ENCODE measurements at regions not wholly inside any gene's neighbourhood (a gene's known extent, or its start where the extent isn't known, plus 50 kb on each side); places are given as distances from the start of the nearest gene placed in this dataset.

DNA sequence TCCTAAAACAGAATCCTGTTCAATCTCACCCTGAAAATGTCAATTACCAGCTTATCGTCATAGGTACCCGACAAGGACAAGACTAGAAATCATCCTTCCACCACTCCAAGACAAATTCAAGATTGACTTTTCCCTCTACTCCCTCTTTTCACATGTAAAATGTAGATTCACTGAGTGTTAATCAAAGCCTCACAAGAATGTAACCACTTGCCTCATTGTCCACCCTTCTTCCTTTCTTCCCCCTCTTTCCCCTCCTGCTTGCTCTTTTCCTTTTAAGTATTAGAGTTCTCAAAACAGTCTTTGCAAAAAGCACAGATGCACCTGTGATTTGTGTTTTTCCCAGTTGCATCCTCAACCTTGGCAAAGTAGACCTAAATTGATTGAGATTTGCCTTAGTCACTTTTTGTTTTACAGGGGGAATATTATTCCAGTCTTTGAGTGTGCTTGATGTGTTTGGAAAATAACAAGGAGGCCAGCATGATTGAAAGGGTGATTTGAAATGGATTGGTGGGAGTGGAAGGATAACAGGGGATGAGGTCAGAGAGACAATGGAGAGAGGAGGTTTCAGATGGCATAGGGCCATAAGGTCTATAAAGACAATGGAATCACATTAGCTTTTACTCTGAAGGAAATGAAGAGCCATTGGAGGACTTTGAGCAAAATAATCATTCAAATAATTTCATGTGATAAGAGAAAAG, 231.3 kb upstream of the TYRP1 start:
- DNase-seq: no peak

DNA sequence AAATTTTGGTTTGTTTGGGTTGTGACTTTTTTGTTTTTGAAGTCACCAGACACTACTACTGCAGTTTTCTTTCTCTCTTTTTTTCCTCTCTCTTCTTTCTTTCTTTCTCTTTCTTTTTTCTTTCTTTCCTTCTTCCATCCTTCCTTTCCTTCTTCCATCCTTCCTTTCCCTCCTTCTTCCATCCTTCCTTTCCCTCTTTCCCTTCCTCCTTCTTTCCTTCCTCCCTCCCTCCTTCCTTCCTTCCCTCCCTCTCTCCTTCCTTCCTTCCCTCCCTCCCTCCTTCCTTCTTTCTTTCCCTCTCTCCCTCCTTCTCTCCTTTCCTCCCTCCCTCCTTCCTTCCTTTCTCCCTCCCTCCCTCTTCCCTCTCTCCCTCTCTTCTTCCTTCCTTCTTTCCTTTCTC, 230.3 kb upstream of the TYRP1 start:
- no peak for DNase-seq

DNA sequence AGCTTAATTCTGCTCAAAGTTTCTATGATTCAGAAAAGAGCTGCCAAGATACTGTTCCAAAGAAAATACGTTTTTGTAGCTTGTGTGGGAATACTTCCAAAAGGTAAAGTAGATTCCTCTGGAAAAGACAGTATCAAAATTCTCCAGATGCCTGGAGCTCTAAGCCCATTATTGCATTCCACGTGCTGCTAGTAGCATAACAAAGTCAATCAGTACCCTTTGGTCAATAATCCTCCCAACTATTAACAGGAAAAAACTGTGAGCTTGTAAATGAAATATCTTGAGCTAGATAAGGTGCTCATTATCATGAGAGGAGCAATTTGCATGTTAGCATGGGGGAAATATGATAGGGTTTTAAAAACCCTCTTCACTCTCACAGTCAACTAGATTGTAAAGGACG, 229.5 kb upstream of the TYRP1 start:
- DNase-seq: peak; percentile 2

DNA sequence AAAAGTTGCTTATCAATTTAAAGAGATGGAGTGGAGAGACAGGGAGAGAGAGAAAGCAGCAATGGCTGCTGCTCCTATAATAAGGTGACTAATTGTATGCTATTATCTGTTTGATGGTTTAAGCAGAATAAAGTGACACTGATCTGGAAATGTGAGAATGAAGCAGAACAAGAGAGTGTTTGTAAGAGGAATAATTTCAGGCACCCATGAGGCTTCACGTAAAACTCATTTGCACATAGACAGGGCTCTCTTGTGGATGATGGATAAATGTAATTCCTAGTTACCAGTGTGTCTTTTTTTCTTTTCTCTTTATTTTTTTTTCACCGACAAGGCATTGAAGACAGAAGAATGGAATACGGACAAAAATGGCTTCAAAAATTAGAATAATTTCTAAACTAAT, 228.8 kb upstream of the TYRP1 start:
- DNase-seq: no peak

DNA sequence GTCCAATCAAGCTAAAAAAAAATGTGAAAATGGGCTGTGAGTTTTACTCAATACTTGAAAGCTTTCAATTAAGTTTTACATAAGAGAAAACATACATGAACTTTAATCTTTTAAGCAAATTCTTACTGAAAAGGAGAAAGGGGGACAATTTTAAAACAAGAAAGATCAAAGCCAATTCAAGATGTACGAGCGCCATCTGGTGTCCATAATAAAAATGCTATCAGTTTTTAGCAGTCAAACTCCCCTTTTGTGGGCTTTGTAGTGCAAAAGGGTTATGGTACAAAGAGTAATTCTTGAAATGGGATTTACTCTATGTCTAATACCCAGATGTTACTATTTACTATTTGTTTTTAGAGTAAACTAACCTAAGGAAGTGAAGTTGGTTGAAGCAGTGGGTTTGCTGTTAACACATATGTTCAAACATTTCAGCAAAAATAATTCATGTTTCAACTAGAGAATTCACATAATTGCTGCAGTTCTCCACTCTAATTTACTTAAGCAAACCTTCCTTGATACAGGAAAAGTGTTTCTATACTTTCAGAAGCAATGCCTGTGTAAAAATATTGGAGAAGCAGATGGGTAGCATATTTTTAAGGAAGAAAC, 228.2 kb upstream of the TYRP1 start:
- peak; percentile 48 for DNase-seq

DNA sequence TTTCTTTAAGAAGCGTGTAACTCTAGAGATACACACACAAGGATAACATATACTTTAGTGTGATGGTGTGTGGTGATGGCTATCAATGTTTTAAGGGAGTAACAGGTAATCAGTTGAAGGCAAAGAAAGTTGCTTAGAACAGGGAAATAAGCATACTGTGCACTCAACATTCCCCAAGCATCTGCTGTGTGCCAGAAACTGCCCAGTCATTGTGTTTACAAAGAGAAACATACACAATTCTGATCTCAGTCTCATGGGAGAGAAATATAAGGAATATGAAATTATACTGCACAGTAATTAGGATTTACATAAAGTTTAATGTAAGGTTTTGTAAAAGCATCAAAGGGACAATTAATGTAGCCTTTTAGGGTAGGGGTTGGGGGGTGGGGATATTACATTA, 224.1 kb upstream of the TYRP1 start:
- peak; percentile 2 for DNase-seq

DNA sequence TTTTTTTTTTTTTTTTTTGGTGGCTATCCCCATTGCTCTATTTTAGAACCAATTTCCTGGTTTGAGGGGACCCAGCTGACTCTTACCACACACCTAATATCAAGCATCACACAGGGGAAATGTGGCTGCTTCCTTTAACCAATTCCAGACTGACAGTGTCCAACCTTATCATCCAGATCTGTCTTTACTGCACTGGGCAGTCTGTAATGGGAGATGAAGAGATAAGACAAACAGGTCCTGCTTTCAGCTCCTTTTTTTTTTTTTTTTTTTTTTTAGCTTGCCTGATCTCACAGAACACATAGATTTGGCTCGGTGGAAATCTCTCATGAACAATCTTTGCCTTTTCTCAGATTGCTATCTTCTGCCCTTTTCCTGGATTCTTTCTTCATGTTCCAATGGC, 198.8 kb upstream of the TYRP1 start:
- no peak for DNase-seq

DNA sequence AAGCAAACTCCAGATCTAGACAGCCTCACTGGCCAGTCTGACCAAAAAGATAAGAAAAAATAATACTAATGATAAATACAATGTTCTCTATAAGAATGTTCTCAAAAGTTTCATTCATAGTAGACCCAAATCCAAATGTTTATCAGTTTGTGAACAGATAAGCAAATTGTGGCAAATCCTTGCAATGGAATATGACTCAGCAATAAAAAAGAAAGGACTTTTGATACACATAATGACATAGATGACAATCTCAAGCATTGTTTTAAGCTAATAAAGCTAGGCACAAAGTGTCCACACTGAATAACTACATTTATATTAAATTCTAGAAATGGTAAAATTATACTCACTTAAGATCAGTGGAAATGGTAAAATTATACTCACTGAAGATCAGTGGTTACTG, 195.4 kb upstream of the TYRP1 start:
- DNase-seq: no peak

DNA sequence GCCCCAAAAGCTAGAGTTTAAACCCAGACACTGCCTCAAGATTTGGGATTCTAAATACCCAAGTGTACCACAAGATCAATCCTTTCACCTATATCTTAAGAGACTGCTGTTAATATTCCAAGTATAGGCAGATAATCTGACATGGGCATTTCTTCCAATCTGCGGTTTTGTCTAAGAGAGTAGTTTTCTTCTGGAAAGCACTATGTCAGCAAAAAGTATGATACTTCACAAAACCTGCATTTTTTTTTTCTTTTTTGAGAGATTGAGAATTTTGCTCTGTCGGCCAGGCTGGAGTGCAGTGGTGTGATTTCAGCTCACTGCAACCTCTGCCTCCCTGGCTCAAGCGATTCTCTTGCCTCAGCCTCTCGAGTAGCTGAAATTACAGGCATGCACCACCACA, 190.7 kb upstream of the TYRP1 start:
- DNase-seq: no peak

DNA sequence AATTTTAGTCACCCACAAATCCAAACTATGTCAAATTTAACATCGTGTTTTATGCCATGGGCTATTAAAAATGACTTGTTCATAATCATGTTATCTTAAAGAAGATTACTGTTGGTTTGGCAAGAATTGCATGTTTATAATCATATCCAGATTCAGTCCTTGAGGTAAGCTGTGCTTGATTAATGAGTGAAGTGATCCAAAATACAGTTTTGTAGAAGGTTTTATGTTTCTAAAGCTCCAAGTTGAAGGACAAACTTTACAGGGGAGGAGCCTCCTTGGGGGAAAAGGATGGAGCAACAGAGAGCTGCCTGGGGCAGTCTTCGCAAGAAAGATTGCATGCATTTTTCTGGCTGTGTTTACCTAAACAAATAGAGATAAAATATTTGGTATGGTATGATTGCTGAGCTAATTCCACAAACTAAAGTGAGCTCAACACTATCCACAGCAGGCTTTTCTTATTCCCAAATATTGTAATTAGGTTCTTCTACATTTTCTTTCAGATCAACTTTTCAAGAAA, 189.5 kb upstream of the TYRP1 start:
- no peak for DNase-seq

DNA sequence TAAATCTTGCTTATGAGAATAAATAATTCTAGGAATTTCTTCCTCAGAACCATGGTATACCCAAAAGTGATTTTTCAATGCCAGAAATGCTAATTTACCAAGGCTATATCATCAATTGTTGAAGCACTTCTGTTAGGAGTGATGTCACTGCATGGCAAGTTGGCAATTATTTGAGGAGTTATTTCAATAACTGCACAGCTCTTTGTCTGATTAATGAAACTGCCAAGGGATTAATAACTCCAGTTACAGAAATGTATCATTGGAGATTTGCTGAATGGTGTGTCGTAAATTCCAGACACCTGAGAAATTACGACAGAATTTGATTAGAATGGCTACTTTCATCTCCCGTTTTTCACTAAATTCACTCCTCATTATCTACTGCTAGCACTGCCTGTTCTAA, 182.6 kb upstream of the TYRP1 start:
- no peak for DNase-seq

DNA sequence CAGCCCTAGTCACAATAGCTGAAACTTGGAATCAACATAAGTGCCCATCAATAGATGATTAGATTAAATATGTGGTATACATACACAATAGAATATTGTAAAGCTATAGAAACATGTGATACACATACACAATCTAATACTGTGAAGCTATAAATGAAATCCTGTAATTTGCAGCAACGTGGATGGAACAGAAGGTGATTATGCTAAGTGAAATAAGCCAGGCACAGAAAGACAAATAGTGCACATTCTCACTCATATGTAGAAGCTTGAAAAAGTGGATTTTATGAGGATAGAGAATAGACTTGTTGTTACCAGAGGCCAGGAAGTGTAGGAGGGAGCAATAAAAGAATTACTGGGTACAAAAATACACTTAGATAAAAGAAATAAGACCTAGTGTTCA, 181.5 kb upstream of the TYRP1 start:
- no peak for DNase-seq

DNA sequence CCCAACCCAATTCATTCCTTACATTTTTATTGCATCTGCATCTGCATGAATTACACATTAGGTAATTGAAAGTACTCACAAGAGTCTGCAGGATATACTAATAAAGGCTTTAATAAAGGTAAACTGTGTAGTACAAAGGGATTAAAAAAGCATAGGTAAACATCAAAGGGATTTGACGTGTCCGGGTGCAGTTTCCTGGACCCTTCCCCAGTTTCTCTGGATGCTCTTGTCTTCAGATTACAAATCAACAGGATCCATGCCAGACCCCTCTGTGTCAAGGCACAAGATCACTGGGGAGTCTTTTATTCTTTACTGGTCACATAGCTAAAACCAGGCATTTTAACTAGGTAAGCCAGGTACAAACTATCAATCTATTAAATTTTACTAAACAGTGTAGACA, 177.2 kb upstream of the TYRP1 start:
- no peak for DNase-seq

DNA sequence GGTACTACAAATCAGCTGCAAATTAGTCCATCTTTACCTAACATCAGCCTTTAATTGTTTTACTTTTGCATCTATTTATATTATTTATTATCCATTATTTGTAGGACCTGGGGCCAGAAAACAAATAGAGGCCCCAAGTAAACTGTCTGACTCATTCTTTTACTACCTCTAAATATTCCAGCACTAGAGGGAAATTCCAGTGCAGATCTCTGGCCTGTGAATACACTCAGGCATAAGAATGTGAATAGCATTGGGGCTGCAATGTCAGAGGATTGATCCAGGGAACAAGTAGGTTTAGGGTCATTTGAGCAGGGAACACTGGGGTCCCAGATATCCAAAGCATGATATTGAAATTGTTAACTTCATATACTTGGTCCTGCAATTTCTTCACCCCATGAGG, 176.6 kb upstream of the TYRP1 start:
- DNase-seq: no peak

DNA sequence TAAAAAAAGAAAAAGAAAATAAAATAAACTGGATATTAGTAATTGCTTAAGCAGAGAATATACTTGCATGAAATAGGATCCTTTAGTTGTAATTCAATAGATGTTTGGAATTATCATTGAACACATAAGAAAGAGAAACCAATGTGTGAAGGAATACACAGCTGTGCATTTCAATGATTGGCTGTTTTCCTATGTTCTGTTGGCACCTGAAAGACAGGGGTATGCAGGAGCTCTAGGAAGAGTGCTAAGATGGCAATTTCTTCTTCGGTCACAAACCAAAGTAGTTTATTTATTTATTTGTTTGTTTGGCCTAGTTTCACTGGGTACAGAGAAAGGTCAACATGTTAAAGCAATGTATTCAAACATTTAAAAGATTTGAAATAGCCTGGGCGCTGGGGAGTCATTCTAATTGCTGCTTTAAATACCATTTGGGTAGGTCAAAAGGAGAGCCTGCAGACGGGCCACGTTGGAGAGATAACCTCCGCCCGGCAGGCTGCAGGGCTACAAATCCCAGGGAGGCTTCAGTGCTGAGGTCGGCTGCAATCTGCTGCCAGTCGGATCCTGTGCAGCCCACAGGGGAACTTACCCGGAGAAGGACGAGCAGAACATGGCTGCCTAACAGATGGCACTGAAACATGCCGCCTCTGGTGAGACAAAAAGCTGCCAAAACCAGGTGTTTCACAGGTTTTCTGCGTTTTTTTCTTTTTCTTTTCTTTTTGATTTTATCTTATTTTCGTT, 154.2 kb upstream of the TYRP1 start:
- peak; percentile 68 for DNase-seq

DNA sequence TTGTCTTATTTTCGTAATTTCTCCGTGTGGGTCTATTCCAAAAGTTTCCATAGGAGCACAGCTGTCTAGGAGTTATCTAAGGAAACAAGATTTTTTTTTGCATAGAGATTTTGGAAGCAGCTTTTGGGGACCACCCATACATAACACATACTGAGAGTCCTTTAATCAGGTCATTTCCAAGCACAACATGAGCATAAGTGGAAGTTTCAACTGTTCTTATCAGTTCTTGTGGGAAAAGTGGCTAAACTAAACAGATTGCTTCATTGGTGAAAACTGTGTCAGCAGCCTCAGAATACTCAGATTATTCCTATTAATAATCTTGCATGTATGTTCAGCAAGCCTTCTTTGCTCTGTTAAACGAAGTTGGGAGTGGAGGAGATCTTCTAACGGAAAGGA, 153.6 kb upstream of the TYRP1 start:
- no peak for DNase-seq

DNA sequence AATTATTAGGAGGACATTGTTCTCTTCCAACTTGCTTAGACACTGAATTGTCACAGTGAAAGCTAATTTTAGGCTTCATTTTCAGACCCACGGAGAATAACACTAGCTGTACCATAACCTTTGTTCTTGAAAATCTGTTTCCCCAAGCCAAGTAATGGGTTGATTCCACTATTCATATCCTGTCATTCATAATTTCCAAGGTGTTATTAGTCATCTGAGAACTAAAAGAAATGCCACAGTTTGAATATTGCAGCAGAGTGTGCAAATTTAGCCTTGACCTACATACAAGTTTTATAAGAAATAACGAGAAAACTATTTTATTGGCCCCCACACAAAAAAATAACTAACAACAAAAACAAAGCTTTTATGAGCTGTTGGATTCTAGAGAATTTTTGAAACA, 148.5 kb upstream of the TYRP1 start:
- no peak for DNase-seq

DNA sequence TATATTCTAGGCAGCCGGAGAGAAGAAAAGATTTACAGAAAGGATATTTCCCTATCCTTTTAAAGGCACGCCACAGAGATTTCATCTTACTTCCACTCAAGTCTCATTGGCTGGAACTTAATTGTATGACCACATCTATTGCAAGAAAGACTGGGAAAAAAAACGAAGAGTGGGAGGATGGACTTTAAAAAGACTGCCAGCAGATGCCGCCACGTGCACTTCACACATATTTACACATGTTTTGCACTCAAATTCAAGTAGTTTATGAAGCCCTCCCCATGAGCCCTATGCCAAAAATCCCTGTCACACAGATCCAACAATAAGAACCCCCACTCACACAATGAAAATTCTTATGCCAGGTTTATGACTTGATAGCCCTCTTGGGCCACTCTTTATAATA, 138.5 kb upstream of the TYRP1 start:
- no peak for DNase-seq

DNA sequence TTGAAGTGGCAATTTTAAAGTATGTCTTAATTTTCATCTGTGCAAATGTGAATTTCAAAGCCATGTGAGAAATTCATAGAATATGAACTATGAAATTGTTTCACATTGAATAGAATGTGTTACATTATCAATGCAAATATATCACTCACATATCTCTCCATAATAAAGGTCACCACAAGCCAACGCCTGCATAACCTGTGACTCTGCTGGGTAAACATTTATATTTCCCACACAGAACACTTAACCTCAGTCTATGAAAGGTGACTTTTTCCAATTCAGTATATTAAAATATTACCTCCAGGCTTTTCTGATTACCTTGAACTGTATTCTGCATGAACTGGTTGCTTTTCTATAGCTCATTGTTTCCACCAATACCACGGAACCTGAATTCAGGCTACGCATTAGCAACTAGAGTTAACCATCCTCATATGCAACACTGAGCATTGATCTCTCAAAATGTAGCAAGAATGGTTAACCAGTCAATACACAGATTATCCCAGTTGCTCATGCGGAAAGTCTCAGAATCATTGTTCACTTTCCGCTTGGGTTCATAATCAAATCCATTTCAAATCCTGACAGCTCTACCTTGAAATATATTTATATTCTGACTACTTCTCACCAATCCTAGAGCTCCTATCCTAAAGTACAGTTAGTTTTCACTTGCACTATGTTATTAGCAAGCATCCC, 126.6 kb upstream of the TYRP1 start:
- DNase-seq: no peak

DNA sequence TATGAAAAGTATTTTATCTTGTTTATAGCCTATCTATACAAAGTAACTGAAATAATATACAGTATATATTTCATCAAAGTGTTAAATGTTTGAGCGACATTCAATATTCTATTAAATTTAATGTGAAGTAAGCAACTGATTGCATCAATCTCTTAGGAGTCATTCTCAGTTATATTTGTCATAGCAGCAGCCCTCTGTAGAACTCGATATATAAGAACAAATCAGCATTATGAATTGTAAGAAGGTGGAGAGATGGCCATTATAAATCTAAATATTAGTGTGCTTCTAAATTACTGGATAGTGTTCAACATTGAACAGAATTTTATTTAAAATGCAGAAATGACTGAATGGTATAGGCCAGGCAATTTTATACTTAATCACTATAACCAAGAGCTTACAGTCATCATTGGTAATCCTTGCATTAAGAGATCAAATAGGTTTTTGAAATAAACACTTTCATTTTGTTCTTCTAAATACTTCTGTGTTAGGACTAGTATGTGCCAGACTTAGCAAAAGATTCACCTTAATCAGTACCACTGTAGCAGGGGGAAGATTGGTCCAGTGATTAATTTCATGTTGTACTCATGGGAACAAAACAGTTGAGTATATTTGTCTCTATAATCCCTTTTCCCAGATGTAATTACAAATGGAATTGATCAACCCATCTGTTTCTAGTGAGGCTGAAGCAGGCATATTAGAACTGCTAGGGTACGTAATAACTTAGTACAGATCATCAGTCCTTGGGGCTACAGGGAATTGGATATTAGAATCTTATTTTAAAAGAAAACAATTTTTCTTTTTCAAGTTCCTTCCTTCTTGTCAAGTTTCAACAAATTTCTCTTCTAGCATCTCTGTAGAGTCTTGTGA, 108.3 kb upstream of the TYRP1 start:
- DNase-seq: no peak

DNA sequence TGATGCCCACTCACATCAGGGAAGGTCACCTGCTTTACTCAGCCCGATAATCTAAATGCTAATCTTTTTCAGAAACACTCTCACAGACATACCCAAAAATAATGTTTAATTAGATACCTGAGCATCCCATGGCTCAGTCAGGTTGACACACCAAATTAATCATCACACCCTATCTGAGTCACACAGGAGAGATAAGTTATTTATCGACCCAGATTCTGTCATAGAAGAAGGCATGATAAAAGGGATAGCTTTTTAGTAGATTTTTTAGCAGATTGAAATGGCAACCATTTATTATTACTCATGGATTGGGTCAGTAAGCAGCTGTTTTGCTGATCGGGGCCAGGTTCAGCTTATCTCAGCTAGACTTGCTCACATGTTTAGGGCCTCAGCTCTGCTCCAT, 97.8 kb upstream of the TYRP1 start:
- DNase-seq: no peak

DNA sequence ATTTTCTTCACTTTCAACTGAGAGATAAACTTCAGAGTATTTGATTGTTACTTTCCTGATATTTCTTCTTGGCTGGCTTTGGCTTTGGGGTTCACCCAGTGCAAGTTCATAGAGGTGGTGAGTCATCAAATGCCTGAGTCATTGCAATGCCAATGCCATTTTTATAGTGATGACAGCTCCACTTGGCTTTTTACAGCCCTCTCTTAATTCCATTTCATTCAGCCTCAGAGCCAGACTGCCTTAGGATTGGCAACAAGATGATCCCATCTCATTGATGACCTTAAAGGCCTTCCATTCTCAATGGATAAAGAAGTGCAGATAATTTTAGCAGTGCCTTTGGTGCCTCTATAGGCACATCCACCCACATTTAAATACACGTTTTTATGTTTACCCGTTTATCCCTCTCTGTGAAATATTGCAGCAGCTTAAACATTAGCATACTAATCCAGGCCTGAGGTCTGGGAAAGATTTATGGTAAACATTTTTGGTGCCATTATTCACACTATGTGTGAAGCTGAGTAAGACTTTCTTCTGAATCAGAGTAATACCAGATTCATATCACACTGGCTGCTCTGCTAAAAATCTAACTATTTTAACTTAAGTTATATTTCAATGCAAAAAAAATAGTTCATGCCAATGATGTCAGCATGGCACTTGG, 88.9 kb upstream of the TYRP1 start:
- DNase-seq: no peak
